ENCODE measurements at regions not wholly inside any gene's neighbourhood (a gene's known extent, or its start where the extent isn't known, plus 50 kb on each side); places are given as distances from the start of the nearest gene placed in this dataset.

GRCh38 chr13:78845656-78846365 is 186.9 kb upstream of the OBI1 start:
- DNase-seq: no peak

GRCh38 chr13:78844106-78844505 is 185.2 kb upstream of the OBI1 start:
- no peak for DNase-seq

GRCh38 chr13:78841358-78841963 is 182.5 kb upstream of the OBI1 start:
- DNase-seq: no peak

- DNase-seq: no peak
Measured at GRCh38 chr13:78836238-78836784, 177.4 kb upstream of the OBI1 start.

GRCh38 chr13:78832461-78832860 is 173.5 kb upstream of the OBI1 start:
- DNase-seq: no peak

- no peak for DNase-seq
Measured at GRCh38 chr13:78830508-78830907, 171.6 kb upstream of the OBI1 start.

GRCh38 chr13:78829821-78830220 is 170.9 kb upstream of the OBI1 start:
- no peak for DNase-seq

GRCh38 chr13:78827471-78827870 is 168.5 kb upstream of the OBI1 start:
- DNase-seq: no peak

- no peak for DNase-seq
Measured at GRCh38 chr13:78826936-78827335, 168.0 kb upstream of the OBI1 start.

- no peak for DNase-seq
Measured at GRCh38 chr13:78826312-78826711, 167.4 kb upstream of the OBI1 start.

- no peak for DNase-seq
Measured at GRCh38 chr13:78820541-78820940, 161.6 kb upstream of the OBI1 start.

GRCh38 chr13:78816592-78816991 is 157.6 kb upstream of the OBI1 start:
- no peak for DNase-seq

- DNase-seq: no peak
Measured at GRCh38 chr13:78816154-78816553, 157.2 kb upstream of the OBI1 start.

GRCh38 chr13:78806457-78806856 is 147.5 kb upstream of the OBI1 start:
- no peak for DNase-seq

GRCh38 chr13:78802912-78803311 is 144.0 kb upstream of the OBI1 start:
- DNase-seq: no peak

GRCh38 chr13:78787190-78787589 is 128.2 kb upstream of the OBI1 start:
- DNase-seq: no peak

GRCh38 chr13:78786459-78786858 is 127.5 kb upstream of the OBI1 start:
- no peak for DNase-seq

- no peak for DNase-seq
Measured at GRCh38 chr13:78785764-78786163, 126.8 kb upstream of the OBI1 start.

- no peak for DNase-seq
Measured at GRCh38 chr13:78784014-78784750, 125.2 kb upstream of the OBI1 start.

GRCh38 chr13:78780708-78781107 is 121.8 kb upstream of the OBI1 start:
- no peak for DNase-seq

GRCh38 chr13:78779608-78780007 is 120.7 kb upstream of the OBI1 start:
- DNase-seq: no peak

GRCh38 chr13:78777976-78778375 is 119.0 kb upstream of the OBI1 start:
- no peak for DNase-seq

GRCh38 chr13:78777396-78777795 is 118.4 kb upstream of the OBI1 start:
- DNase-seq: no peak

GRCh38 chr13:78772933-78773332 is 114.0 kb upstream of the OBI1 start:
- no peak for DNase-seq
